ENCODE measurements at regions not wholly inside any gene's neighbourhood (a gene's known extent, or its start where the extent isn't known, plus 50 kb on each side); places are given as distances from the start of the nearest gene placed in this dataset.
A peak's percentile ranks its signal among the peaks of the same experiment; 100 is the strongest.

GRCh38 chr1:105023719-105024118 lies 1274.0 kb downstream of the AMY1C start:
- Histone ChIP-seq H3K27me3 (ENCODE audit: insufficient read depth, low read depth, severe bottlenecking) (no peaks in the 10 kb centered on the region), H3K9me3 (ENCODE audit: severe bottlenecking) (no peaks in the 10 kb centered on the region), H3K36me3 (no peaks in the 10 kb centered on the region), H3K4me3 (ENCODE audit: low read depth, low read length) (no peak overlapping the region), H3K27ac (no peak overlapping the region)
- no peak for TF ChIP-seq CTCF (IDR thresholded peaks at IDR 0.05; ENCODE audit: low read depth, low read length)
- DNase-seq, result no peak

GRCh38 chr1:105027838-105028471 lies 1278.3 kb downstream of the AMY1C start:
- H3K27ac ChIP-seq, result no peak overlapping the region
- H3K4me3 ChIP-seq (ENCODE audit: low read depth, low read length), result no peak overlapping the region
- TF ChIP-seq CTCF (IDR thresholded peaks at IDR 0.05; ENCODE audit: low read depth, low read length), result 0 out of 2 replicates have a peak, but pooled peaks have one; percentile 1
- H3K9me3 ChIP-seq (ENCODE audit: severe bottlenecking), result no peaks in the 10 kb centered on the region
- H3K27me3 ChIP-seq (ENCODE audit: insufficient read depth, low read depth, severe bottlenecking), result no peaks in the 10 kb centered on the region
- no peak for DNase-seq
- H3K36me3 ChIP-seq, result no peaks in the 10 kb centered on the region

DNA sequence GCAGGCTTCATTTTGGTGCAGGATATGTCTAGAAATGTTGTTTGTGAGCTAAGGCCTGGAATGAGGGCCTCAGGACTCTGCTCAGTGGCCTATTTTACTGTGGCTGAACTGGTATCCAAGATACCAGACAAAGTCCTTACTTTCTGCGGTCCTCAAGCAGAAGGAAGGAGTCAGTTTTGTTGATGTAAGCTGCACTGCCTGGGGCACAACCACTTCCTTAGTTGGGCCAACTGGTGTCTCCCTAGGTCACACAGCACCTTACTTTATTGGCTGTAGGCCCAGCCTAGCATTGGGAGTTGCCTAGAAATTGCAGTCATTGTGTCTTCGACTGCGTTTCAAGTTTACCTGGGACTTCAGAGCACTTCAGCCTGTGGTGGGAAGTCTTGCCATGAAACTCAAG lies 1322.7 kb downstream of the AMY1C start:
- Histone ChIP-seq H3K36me3 (no peaks in the 10 kb centered on the region), H3K27ac (no peak overlapping the region), H3K4me3 (ENCODE audit: low read depth, low read length) (no peak overlapping the region), H3K9me3 (ENCODE audit: severe bottlenecking) (no peaks in the 10 kb centered on the region), H3K27me3 (ENCODE audit: insufficient read depth, low read depth, severe bottlenecking) (no peaks in the 10 kb centered on the region)
- no peak for DNase-seq
- no peak for TF ChIP-seq CTCF (IDR thresholded peaks at IDR 0.05; ENCODE audit: low read depth, low read length)

GRCh38 chr1:105072850-105073249 lies 1323.2 kb downstream of the AMY1C start:
- Histone ChIP-seq H3K27me3 (ENCODE audit: insufficient read depth, low read depth, severe bottlenecking) (no peaks in the 10 kb centered on the region), H3K36me3 (no peaks in the 10 kb centered on the region), H3K27ac (no peak overlapping the region), H3K9me3 (ENCODE audit: severe bottlenecking) (no peaks in the 10 kb centered on the region), H3K4me3 (ENCODE audit: low read depth, low read length) (no peak overlapping the region)
- DNase-seq, result no peak
- TF ChIP-seq CTCF (IDR thresholded peaks at IDR 0.05; ENCODE audit: low read depth, low read length), result peak; percentile 14; the same call in 1 of the 2 replicates

GRCh38 chr1:105073660-105074059 lies 1324.0 kb downstream of the AMY1C start:
- Histone ChIP-seq H3K9me3 (ENCODE audit: severe bottlenecking) (no peaks in the 10 kb centered on the region), H3K36me3 (no peaks in the 10 kb centered on the region), H3K4me3 (ENCODE audit: low read depth, low read length) (no peak overlapping the region), H3K27me3 (ENCODE audit: insufficient read depth, low read depth, severe bottlenecking) (no peaks in the 10 kb centered on the region), H3K27ac (no peak overlapping the region)
- no peak for TF ChIP-seq CTCF (IDR thresholded peaks at IDR 0.05; ENCODE audit: low read depth, low read length)
- DNase-seq, result no peak

DNA sequence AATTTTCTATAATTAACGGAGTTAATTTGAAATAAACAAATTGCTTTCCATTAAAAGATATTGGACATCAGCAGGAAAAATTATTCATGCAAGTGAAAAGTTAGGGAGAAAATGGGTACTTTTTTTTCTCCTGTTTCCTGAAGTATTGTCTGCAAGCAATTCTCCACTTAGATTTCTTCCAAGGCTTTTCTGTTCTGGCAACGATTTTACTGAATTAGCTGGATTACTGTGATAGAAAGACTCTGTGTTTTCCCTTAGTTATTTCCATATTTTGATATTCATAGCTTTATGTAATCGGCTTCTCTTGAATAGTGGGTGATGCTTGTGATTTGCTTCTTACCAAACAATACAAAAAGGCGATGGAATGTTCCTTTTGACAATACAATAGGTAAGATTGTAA lies 1333.9 kb downstream of the AMY1C start:
- no peak for TF ChIP-seq CTCF (IDR thresholded peaks at IDR 0.05; ENCODE audit: low read depth, low read length)
- Histone ChIP-seq H3K27me3 (ENCODE audit: insufficient read depth, low read depth, severe bottlenecking) (no peaks in the 10 kb centered on the region), H3K4me3 (ENCODE audit: low read depth, low read length) (no peak overlapping the region), H3K9me3 (ENCODE audit: severe bottlenecking) (no peaks in the 10 kb centered on the region), H3K27ac (no peak overlapping the region), H3K36me3 (no peaks in the 10 kb centered on the region)
- no peak for DNase-seq

All from WERI-Rb-1 (cell line).